ENCODE measurements at regions not wholly inside any gene's neighbourhood (a gene's known extent, or its start where the extent isn't known, plus 50 kb on each side); places are given as distances from the start of the nearest gene placed in this dataset.

- no peak for DNase-seq
- H3K18ac ChIP-seq (ENCODE audit: low read depth in 1 of 2, low read length in 2 of 2): no peak overlapping the region
- no peak overlapping the region for H4K91ac ChIP-seq (ENCODE audit: low read length)
- H3K36me3 ChIP-seq (ENCODE audit: control insufficient read depth in 1 of 2, insufficient read depth in 2 of 2, low read depth in 1 of 2, low read length in 2 of 2): no peaks in the 10 kb centered on the region
- H3K27me3 ChIP-seq (ENCODE audit: control insufficient read depth in 1 of 2, insufficient read depth in 1 of 2, low read length in 2 of 2): no peaks in the 10 kb centered on the region
- WGBS: 68% methylated on average over 8 of the region's 8 CpGs
- H2AK5ac ChIP-seq (ENCODE audit: low read length, severe bottlenecking): no peak overlapping the region
- no peak overlapping the region for H3K4ac ChIP-seq (ENCODE audit: low read depth in 1 of 2, low read length in 2 of 2)
- no peak overlapping the region for H3K23ac ChIP-seq (ENCODE audit: low read length in 2 of 2)
- no peak overlapping the region for H2AFZ ChIP-seq (ENCODE audit: low read depth, low read length)
- no peaks in the 10 kb centered on the region for H3K79me1 ChIP-seq (replicated peaks; ENCODE audit: low read length, poor library complexity, severe bottlenecking)
- H3K9me3 ChIP-seq (ENCODE audit: control insufficient read depth, low read length): no peaks in the 10 kb centered on the region
- H2BK15ac ChIP-seq (ENCODE audit: low read depth, poor library complexity, severe bottlenecking): no peak overlapping the region
- no peak overlapping the region for H3K9ac ChIP-seq (ENCODE audit: low read length)
- no peak overlapping the region for H3K27ac ChIP-seq (ENCODE audit: low read length, poor library complexity, severe bottlenecking)
- no peaks in the 10 kb centered on the region for H3K4me1 ChIP-seq (ENCODE audit: control insufficient read depth, insufficient read depth, low read depth, low read length)
- no peak overlapping the region for H3K4me2 ChIP-seq (ENCODE audit: low read length, poor library complexity, severe bottlenecking)
- no peak overlapping the region for H3K14ac ChIP-seq (ENCODE audit: low read length in 2 of 2)
- H2BK120ac ChIP-seq (ENCODE audit: low read depth, low read length): no peak overlapping the region
- no peak overlapping the region for H2BK5ac ChIP-seq (ENCODE audit: low read depth, low read length, poor library complexity, severe bottlenecking)
- H3K4me3 ChIP-seq (ENCODE audit: insufficient read depth in 1 of 2, low read depth in 1 of 2, low read length in 2 of 2): no peak overlapping the region
- H4K8ac ChIP-seq (ENCODE audit: low read length): no peak overlapping the region
- no peak overlapping the region for H2BK12ac ChIP-seq (ENCODE audit: low read length in 2 of 2)
Observed at GRCh38 chr18:78675231-78675630, 304.4 kb upstream of the SALL3 start.

- WGBS: 87% methylated on average over 19 of the region's 19 CpGs
- Histone ChIP-seq H2BK5ac (ENCODE audit: low read depth, low read length, poor library complexity, severe bottlenecking) (no peak overlapping the region), H3K4me2 (ENCODE audit: low read length, poor library complexity, severe bottlenecking) (no peak overlapping the region), H3K36me3 (ENCODE audit: control insufficient read depth in 1 of 2, insufficient read depth in 2 of 2, low read depth in 1 of 2, low read length in 2 of 2) (no peaks in the 10 kb centered on the region), H2AFZ (ENCODE audit: low read depth, low read length) (no peak overlapping the region), H3K14ac (ENCODE audit: low read length in 2 of 2) (no peak overlapping the region), H3K9me3 (ENCODE audit: control insufficient read depth, low read length) (no peaks in the 10 kb centered on the region), H3K27me3 (ENCODE audit: control insufficient read depth in 1 of 2, insufficient read depth in 1 of 2, low read length in 2 of 2) (no peaks in the 10 kb centered on the region), H3K79me1 (replicated peaks; ENCODE audit: low read length, poor library complexity, severe bottlenecking) (no peaks in the 10 kb centered on the region), H2BK120ac (ENCODE audit: low read depth, low read length) (no peak overlapping the region), H2BK12ac (ENCODE audit: low read length in 2 of 2) (no peak overlapping the region), H4K91ac (ENCODE audit: low read length) (no peak overlapping the region), H2BK15ac (ENCODE audit: low read depth, poor library complexity, severe bottlenecking) (no peak overlapping the region), H3K27ac (ENCODE audit: low read length, poor library complexity, severe bottlenecking) (no peak overlapping the region), H3K18ac (ENCODE audit: low read depth in 1 of 2, low read length in 2 of 2) (no peak overlapping the region), H3K4ac (ENCODE audit: low read depth in 1 of 2, low read length in 2 of 2) (no peak overlapping the region), H2AK5ac (ENCODE audit: low read length, severe bottlenecking) (no peak overlapping the region), H3K4me3 (ENCODE audit: insufficient read depth in 1 of 2, low read depth in 1 of 2, low read length in 2 of 2) (no peak overlapping the region), H3K9ac (ENCODE audit: low read length) (no peak overlapping the region), H3K23ac (ENCODE audit: low read length in 2 of 2) (no peak overlapping the region), H4K8ac (ENCODE audit: low read length) (no peak overlapping the region), H3K4me1 (ENCODE audit: control insufficient read depth, insufficient read depth, low read depth, low read length) (no peaks in the 10 kb centered on the region)
- no peak for DNase-seq
Observed at GRCh38 chr18:78676622-78677482, 302.8 kb upstream of the SALL3 start.

GRCh38 chr18:78677483-78678317 is 301.9 kb upstream of the SALL3 start:
- Histone ChIP-seq H3K4me3 (ENCODE audit: insufficient read depth in 1 of 2, low read depth in 1 of 2, low read length in 2 of 2) (no peak overlapping the region), H2AK5ac (ENCODE audit: low read length, severe bottlenecking) (no peak overlapping the region), H3K4ac (ENCODE audit: low read depth in 1 of 2, low read length in 2 of 2) (no peak overlapping the region), H2BK15ac (ENCODE audit: low read depth, poor library complexity, severe bottlenecking) (no peak overlapping the region), H3K79me1 (replicated peaks; ENCODE audit: low read length, poor library complexity, severe bottlenecking) (no peaks in the 10 kb centered on the region), H2BK12ac (ENCODE audit: low read length in 2 of 2) (no peak overlapping the region), H3K4me2 (ENCODE audit: low read length, poor library complexity, severe bottlenecking) (no peak overlapping the region), H3K14ac (ENCODE audit: low read length in 2 of 2) (no peak overlapping the region), H3K36me3 (ENCODE audit: control insufficient read depth in 1 of 2, insufficient read depth in 2 of 2, low read depth in 1 of 2, low read length in 2 of 2) (no peaks in the 10 kb centered on the region), H3K27me3 (ENCODE audit: control insufficient read depth in 1 of 2, insufficient read depth in 1 of 2, low read length in 2 of 2) (no peaks in the 10 kb centered on the region), H2AFZ (ENCODE audit: low read depth, low read length) (no peak overlapping the region), H3K9ac (ENCODE audit: low read length) (no peak overlapping the region), H3K18ac (ENCODE audit: low read depth in 1 of 2, low read length in 2 of 2) (no peak overlapping the region), H2BK120ac (ENCODE audit: low read depth, low read length) (no peak overlapping the region), H3K23ac (ENCODE audit: low read length in 2 of 2) (no peak overlapping the region), H4K8ac (ENCODE audit: low read length) (no peak overlapping the region), H4K91ac (ENCODE audit: low read length) (no peak overlapping the region), H3K9me3 (ENCODE audit: control insufficient read depth, low read length) (no peaks in the 10 kb centered on the region), H2BK5ac (ENCODE audit: low read depth, low read length, poor library complexity, severe bottlenecking) (no peak overlapping the region), H3K27ac (ENCODE audit: low read length, poor library complexity, severe bottlenecking) (no peak overlapping the region), H3K4me1 (ENCODE audit: control insufficient read depth, insufficient read depth, low read depth, low read length) (no peaks in the 10 kb centered on the region)
- no peak for DNase-seq
- WGBS: 86% methylated on average over 25 of the region's 25 CpGs

GRCh38 chr18:78678318-78678695 is 301.3 kb upstream of the SALL3 start:
- Histone ChIP-seq H2BK12ac (ENCODE audit: low read length in 2 of 2) (no peak overlapping the region), H3K18ac (ENCODE audit: low read depth in 1 of 2, low read length in 2 of 2) (no peak overlapping the region), H3K4me2 (ENCODE audit: low read length, poor library complexity, severe bottlenecking) (no peak overlapping the region), H2BK5ac (ENCODE audit: low read depth, low read length, poor library complexity, severe bottlenecking) (no peak overlapping the region), H3K79me1 (replicated peaks; ENCODE audit: low read length, poor library complexity, severe bottlenecking) (no peaks in the 10 kb centered on the region), H3K14ac (ENCODE audit: low read length in 2 of 2) (no peak overlapping the region), H3K9me3 (ENCODE audit: control insufficient read depth, low read length) (no peaks in the 10 kb centered on the region), H4K91ac (ENCODE audit: low read length) (no peak overlapping the region), H3K4ac (ENCODE audit: low read depth in 1 of 2, low read length in 2 of 2) (no peak overlapping the region), H2AFZ (ENCODE audit: low read depth, low read length) (no peak overlapping the region), H3K23ac (ENCODE audit: low read length in 2 of 2) (no peak overlapping the region), H3K4me3 (ENCODE audit: insufficient read depth in 1 of 2, low read depth in 1 of 2, low read length in 2 of 2) (no peak overlapping the region), H3K36me3 (ENCODE audit: control insufficient read depth in 1 of 2, insufficient read depth in 2 of 2, low read depth in 1 of 2, low read length in 2 of 2) (no peaks in the 10 kb centered on the region), H3K27me3 (ENCODE audit: control insufficient read depth in 1 of 2, insufficient read depth in 1 of 2, low read length in 2 of 2) (no peaks in the 10 kb centered on the region), H2BK120ac (ENCODE audit: low read depth, low read length) (no peak overlapping the region), H3K4me1 (ENCODE audit: control insufficient read depth, insufficient read depth, low read depth, low read length) (no peaks in the 10 kb centered on the region), H2AK5ac (ENCODE audit: low read length, severe bottlenecking) (no peak overlapping the region), H2BK15ac (ENCODE audit: low read depth, poor library complexity, severe bottlenecking) (no peak overlapping the region), H3K27ac (ENCODE audit: low read length, poor library complexity, severe bottlenecking) (no peak overlapping the region), H4K8ac (ENCODE audit: low read length) (no peak overlapping the region), H3K9ac (ENCODE audit: low read length) (no peak overlapping the region)
- DNase-seq: no peak
- WGBS: 68% methylated on average over 5 of the region's 8 CpGs

All from mesenchymal stem cell (in vitro differentiated cells and primary cell).